OCI-LY3 (cell line): ENCODE measurements at regions not wholly inside any gene's neighbourhood (a gene's known extent, or its start where the extent isn't known, plus 50 kb on each side); places are given as distances from the start of the nearest gene placed in this dataset.

ENCODE experiments used
- H2AFZ ChIP-seq: fragments of 200-600, 300-600 bp; shearing (Covaris generic); 2 replicates; pipeline ENCODE4 v1.6.0; 2014; ENCODE audit warnings: antibody characterized with exemption, low read depth, low read length
- H3K27ac ChIP-seq: fragments of 200-600, 300-600 bp; sonication (generic); 2 replicates; pipeline ENCODE4 v1.5.1; 2014; ENCODE audit warnings: mild to moderate bottlenecking, low read length, moderate library complexity, mixed read lengths
- H3K27me3 ChIP-seq: fragments of 200-600, 300-600 bp; sonication (generic); 2 replicates; pipeline ENCODE4 v1.6.1; 2014; ENCODE audit warnings: low read depth, low read length, mixed read lengths
- H3K36me3 ChIP-seq: fragments of 200-600, 300-600 bp; sonication (generic); replicated peaks from 2 replicates; pipeline ENCODE3; 2014; ENCODE audit warnings: low read depth, low read length, mixed read lengths
- H3K4me1 ChIP-seq: fragments of 300-600, 200-600 bp; sonication (generic); 2 replicates; pipeline ENCODE4 v1.6.1; 2014; ENCODE audit warnings: low read length, mixed read lengths
- H3K4me2 ChIP-seq: fragments of 200-600, 300-600 bp; sonication (generic); 2 replicates; pipeline ENCODE4 v1.6.1; 2014; ENCODE audit warnings: low read length, mixed read lengths
- H3K4me3 ChIP-seq: fragments of 300-600, 200-600 bp; sonication (generic); 2 replicates; pipeline ENCODE4 v1.5.1; 2014; ENCODE audit warnings: antibody characterized with exemption, mild to moderate bottlenecking, low read length, moderate library complexity
- H3K79me2 ChIP-seq: fragments of 300-600, 200-600 bp; shearing (Covaris generic); 2 replicates; pipeline ENCODE4 v1.6.1; 2014; ENCODE audit warnings: mild to moderate bottlenecking, low read length, mixed read lengths
- H3K9ac ChIP-seq: fragments of 300-600, 200-600 bp; shearing (Covaris generic); 2 replicates; pipeline ENCODE4 v1.6.0; 2014; ENCODE audit warnings: mild to moderate bottlenecking, low read length, moderate library complexity
- H3K9me3 ChIP-seq: fragments of 200-600, 300-600 bp; shearing (Covaris generic); 2 replicates; pipeline ENCODE4 v1.6.1; 2014; ENCODE audit warnings: low read length, mixed read lengths; ENCODE audit not compliant: insufficient read depth
- H4K20me1 ChIP-seq: fragments of 200-600, 300-600 bp; sonication (generic); 2 replicates; pipeline ENCODE4 v1.6.1; 2016; ENCODE audit warnings: low read length, mixed read lengths; ENCODE audit not compliant: insufficient read depth
- CTCF ChIP-seq: fragments of 200-600, 300-600 bp; sonication (generic); IDR thresholded peaks from 2 replicates; pipeline ENCODE4 v1.5.1; 2014; ENCODE audit warnings: antibody characterized with exemption, low read length, low read depth
- EZH2phosphoT487 ChIP-seq: fragments of 200-600 bp; shearing (Covaris generic); IDR thresholded peaks from 2 replicates; pipeline ENCODE4 v1.6.1; 2018; ENCODE audit warnings: antibody characterized with exemption, mixed run types, low read depth

- Histone ChIP-seq H3K27me3 (no peaks in the 10 kb centered on the region), H3K4me3 (no peak overlapping the region), H3K36me3 (no peaks in the 10 kb centered on the region), H3K9ac (no peak overlapping the region), H4K20me1 (no peaks in the 10 kb centered on the region), H3K27ac (no peak overlapping the region), H3K9me3 (no peaks in the 10 kb centered on the region), H3K79me2 (no peaks in the 10 kb centered on the region), H2AFZ (no peak overlapping the region), H3K4me2 (no peak overlapping the region), H3K4me1 (no peaks in the 10 kb centered on the region)
- TF ChIP-seq CTCF (no peak), EZH2phosphoT487 (no peak)
Measured at GRCh38 chr10:131769571-131770410, 131.0 kb upstream of the PPP2R2D start.

GRCh38 chr10:131770946-131771633 lies 129.7 kb upstream of the PPP2R2D start:
- TF ChIP-seq EZH2phosphoT487 (no peak), CTCF (no peak)

GRCh38 chr10:131771634-131772358 lies 129.0 kb upstream of the PPP2R2D start:
- Histone ChIP-seq H2AFZ (no peak overlapping the region), H3K4me1 (no peaks in the 10 kb centered on the region), H3K27me3 (no peaks in the 10 kb centered on the region), H3K36me3 (no peaks in the 10 kb centered on the region), H3K79me2 (no peaks in the 10 kb centered on the region), H3K9me3 (no peaks in the 10 kb centered on the region), H3K9ac (no peak overlapping the region), H3K4me3 (no peak overlapping the region), H3K27ac (no peak overlapping the region), H3K4me2 (no peak overlapping the region), H4K20me1 (no peaks in the 10 kb centered on the region)
- TF ChIP-seq CTCF (no peak), EZH2phosphoT487 (no peak)

More at GRCh38 chr10:131770946-131771633, 129.7 kb upstream of the PPP2R2D start:
- Histone ChIP-seq H3K79me2 (no peaks in the 10 kb centered on the region), H3K27me3 (no peaks in the 10 kb centered on the region), H3K27ac (no peak overlapping the region), H3K9ac (no peak overlapping the region), H2AFZ (no peak overlapping the region), H3K9me3 (no peaks in the 10 kb centered on the region), H3K4me3 (no peak overlapping the region), H3K36me3 (no peaks in the 10 kb centered on the region), H3K4me1 (no peaks in the 10 kb centered on the region), H3K4me2 (no peak overlapping the region), H4K20me1 (no peaks in the 10 kb centered on the region)

GRCh38 chr10:131772441-131772840 lies 128.4 kb upstream of the PPP2R2D start:
- Histone ChIP-seq H3K4me1 (no peaks in the 10 kb centered on the region), H4K20me1 (no peaks in the 10 kb centered on the region), H3K36me3 (no peaks in the 10 kb centered on the region), H3K4me2 (no peak overlapping the region), H3K27me3 (no peaks in the 10 kb centered on the region), H3K9ac (no peak overlapping the region), H2AFZ (no peak overlapping the region), H3K79me2 (no peaks in the 10 kb centered on the region), H3K9me3 (no peaks in the 10 kb centered on the region), H3K4me3 (no peak overlapping the region), H3K27ac (no peak overlapping the region)
- TF ChIP-seq EZH2phosphoT487 (no peak), CTCF (no peak)
